ENCODE measurements at regions not wholly inside any gene's neighbourhood (a gene's known extent, or its start where the extent isn't known, plus 50 kb on each side); places are given as distances from the start of the nearest gene placed in this dataset.

DNA sequence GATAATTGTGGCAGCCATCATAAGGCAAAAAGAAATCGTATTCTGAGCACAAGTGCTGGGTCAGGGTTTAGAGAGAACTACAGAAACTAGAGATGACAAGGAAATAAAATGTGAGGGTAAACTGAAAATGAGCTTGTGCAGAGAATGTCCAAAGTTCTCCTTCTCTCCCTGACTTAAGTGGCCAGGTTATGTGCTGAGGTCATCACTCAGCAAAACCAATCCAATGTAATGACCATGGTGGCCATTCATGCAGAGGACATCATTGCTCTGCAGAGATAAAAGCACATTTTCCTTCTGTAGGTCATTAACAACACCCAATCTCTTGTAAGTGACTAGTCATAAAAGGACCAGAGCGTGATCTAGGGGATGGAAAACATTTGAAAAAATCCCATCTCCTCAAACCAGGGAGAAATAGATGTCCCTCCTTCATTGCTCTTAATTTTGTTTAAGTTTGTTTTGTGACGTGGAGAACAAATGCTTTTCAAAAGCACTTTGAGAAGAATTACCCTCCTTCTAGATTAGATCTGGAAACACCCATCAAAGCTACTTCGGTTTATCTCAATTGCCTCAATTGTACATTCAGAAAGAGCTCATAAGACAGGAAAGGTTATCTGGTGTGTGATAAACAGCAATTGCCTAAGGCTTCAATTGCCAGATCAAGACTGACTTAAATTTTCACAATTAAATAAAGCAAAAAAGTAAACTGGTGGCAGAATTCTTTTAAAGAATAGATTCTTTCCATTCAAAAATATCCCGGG lies 173.4 kb downstream of the SERPINI1 start:
- no peaks in the 10 kb centered on the region for H3K4me1 ChIP-seq
- H3K4me2 ChIP-seq: no peak overlapping the region
- DNase-seq (ENCODE audit: low read depth in 1 of 2, low spot score in 1 of 2): no peak
- no peak for ATAC-seq
- TF ChIP-seq ZSCAN20 (CRISPR knock-in tag; IDR thresholded peaks at IDR 0.05) (no peak), MAFK (IDR thresholded peaks at IDR 0.05; ENCODE audit: partially characterized antibody) (peak; percentile 21)
- WGBS (ENCODE audit: missing lambda C conversion rate): 17% methylated on average over 5 of the region's 5 CpGs
- CTCF ChIA-PET: no interaction called here
- no peak for FAIRE-seq
- POLR2A ChIA-PET: no interaction called here
- no peak overlapping the region for H3K27ac ChIP-seq
- no peaks in the 10 kb centered on the region for H3K9me3 ChIP-seq
- H3K4me3 ChIP-seq: no peak overlapping the region

DNA sequence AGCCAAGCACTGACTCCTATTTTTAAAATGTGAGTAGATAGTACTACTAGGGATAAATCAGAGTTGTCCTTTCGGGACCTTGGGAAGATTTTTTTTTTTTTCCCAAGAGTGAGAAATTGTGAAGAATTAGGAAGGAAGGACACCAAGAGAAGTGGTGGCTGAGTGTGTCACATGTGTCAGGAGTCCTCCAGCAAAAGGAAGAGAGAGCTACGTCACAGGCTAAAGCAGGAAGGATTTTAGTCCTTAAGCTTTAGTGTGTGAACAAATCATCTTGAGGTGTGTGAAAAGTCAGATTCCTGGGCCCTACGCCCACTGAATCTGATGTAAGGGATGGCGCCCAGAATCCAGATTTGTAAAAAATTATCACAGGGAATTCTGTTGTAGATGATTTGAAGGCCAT lies 172.7 kb downstream of the SERPINI1 start:
- Histone ChIP-seq H3K9me3 (no peaks in the 10 kb centered on the region), H3K27ac (no peak overlapping the region), H3K4me3 (no peak overlapping the region), H3K4me2 (no peak overlapping the region), H3K4me1 (no peaks in the 10 kb centered on the region)
- ATAC-seq (no peak), DNase-seq (ENCODE audit: low read depth in 1 of 2, low spot score in 1 of 2) (no peak), FAIRE-seq (no peak)
- TF ChIP-seq TP53 (CRISPR knock-in tag; IDR thresholded peaks at IDR 0.05) (no peak), EHMT2 (IDR thresholded peaks at IDR 0.05; ENCODE audit: low read depth) (no peak), FOSB (CRISPR knock-in tag; IDR thresholded peaks at IDR 0.05) (no peak), FOSL2 (IDR thresholded peaks at IDR 0.05) (no peak), FOSL2 (CRISPR knock-in tag; IDR thresholded peaks at IDR 0.05) (no peak), CBX8 (IDR thresholded peaks at IDR 0.05) (no peak), CBX2 (IDR thresholded peaks at IDR 0.05; ENCODE audit: borderline replicate concordance, low read depth) (no peak), CHD4 (IDR thresholded peaks at IDR 0.05; ENCODE audit: borderline replicate concordance) (no peak), JUN (IDR thresholded peaks at IDR 0.05) (no peak), RFX5 (IDR thresholded peaks at IDR 0.05) (no peak), BHLHE40 (IDR thresholded peaks at IDR 0.05; ENCODE audit: low read depth, low read length) (no peak), EP300 (IDR thresholded peaks at IDR 0.05) (no peak), RNF2 (IDR thresholded peaks at IDR 0.05; ENCODE audit: borderline replicate concordance, low read depth) (no peak)
- TF ChIP-seq, protein P1, sequence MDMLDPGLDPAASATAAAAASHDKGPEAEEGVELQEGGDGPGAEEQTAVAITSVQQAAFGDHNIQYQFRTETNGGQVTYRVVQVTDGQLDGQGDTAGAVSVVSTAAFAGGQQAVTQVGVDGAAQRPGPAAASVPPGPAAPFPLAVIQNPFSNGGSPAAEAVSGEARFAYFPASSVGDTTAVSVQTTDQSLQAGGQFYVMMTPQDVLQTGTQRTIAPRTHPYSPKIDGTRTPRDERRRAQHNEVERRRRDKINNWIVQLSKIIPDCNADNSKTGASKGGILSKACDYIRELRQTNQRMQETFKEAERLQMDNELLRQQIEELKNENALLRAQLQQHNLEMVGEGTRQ (IDR thresholded peaks at IDR 0.05): no peak
- POLR2A ChIA-PET: no interaction called here
- CTCF ChIA-PET: no interaction called here
- WGBS (ENCODE audit: missing lambda C conversion rate): 66% methylated on average over 4 of the region's 4 CpGs

DNA sequence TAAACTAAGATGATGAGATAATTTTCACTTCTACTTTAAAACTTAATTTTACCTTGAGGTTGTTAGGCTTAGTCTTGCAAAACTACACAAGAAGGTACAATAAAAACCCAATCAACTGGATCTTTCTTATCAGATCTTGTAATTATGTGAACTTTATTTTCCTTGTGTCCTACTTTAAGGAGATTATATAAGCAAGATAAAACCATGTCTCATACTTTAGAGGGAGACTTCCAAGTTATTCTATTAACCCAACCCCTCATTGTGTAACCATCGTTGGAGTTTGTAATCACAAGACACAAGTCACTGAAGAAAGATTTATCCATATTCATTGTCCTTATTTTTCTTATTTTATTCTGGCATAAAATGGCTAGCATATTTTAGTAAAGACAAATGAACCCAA lies 165.6 kb downstream of the SERPINI1 start:
- Histone ChIP-seq H3K4me2 (no peak overlapping the region), H3K27ac (no peak overlapping the region), H3K4me1 (no peaks in the 10 kb centered on the region), H3K4me3 (no peak overlapping the region), H3K9me3 (no peaks in the 10 kb centered on the region)
- no peak for FAIRE-seq
- ATAC-seq: no peak
- 15% methylated on average over 1 of the region's 1 CpG for WGBS (ENCODE audit: missing lambda C conversion rate)
- POLR2A ChIA-PET: no interaction called here
- no peak for DNase-seq (ENCODE audit: low read depth in 1 of 2, low spot score in 1 of 2)
- TF ChIP-seq, protein P2, sequence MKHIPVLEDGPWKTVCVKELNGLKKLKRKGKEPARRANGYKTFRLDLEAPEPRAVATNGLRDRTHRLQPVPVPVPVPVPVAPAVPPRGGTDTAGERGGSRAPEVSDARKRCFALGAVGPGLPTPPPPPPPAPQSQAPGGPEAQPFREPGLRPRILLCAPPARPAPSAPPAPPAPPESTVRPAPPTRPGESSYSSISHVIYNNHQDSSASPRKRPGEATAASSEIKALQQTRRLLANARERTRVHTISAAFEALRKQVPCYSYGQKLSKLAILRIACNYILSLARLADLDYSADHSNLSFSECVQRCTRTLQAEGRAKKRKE (CRISPR knock-in tag; IDR thresholded peaks at IDR 0.05; ENCODE audit: low read depth): no peak
- no peak for TF ChIP-seq CHD2 (IDR thresholded peaks at IDR 0.05; ENCODE audit: low read length, partially characterized antibody)
- TF ChIP-seq GATA3 (IDR thresholded peaks at IDR 0.05; ENCODE audit: borderline replicate concordance): no peak
- TF ChIP-seq, protein P3, sequence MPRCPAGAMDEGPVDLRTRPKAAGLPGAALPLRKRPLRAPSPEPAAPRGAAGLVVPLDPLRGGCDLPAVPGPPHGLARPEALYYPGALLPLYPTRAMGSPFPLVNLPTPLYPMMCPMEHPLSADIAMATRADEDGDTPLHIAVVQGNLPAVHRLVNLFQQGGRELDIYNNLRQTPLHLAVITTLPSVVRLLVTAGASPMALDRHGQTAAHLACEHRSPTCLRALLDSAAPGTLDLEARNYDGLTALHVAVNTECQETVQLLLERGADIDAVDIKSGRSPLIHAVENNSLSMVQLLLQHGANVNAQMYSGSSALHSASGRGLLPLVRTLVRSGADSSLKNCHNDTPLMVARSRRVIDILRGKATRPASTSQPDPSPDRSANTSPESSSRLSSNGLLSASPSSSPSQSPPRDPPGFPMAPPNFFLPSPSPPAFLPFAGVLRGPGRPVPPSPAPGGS (IDR thresholded peaks at IDR 0.05): no peak
- no peak for TF ChIP-seq NR3C1 (IDR thresholded peaks at IDR 0.05)
- CTCF ChIA-PET: no interaction called here
